ENCODE measurements at regions not wholly inside any gene's neighbourhood (a gene's known extent, or its start where the extent isn't known, plus 50 kb on each side); places are given as distances from the start of the nearest gene placed in this dataset.

GRCh38 chr4:156193800-156194199 is 240.1 kb upstream of the CTSO start:
- TF ChIP-seq CTCF (IDR thresholded peaks at IDR 0.05) (no peak), POLR2AphosphoS5 (IDR thresholded peaks at IDR 0.05; ENCODE audit: insufficient read depth in 1 of 2, low read depth in 1 of 2) (no peak)
